Dermis microvascular lymphatic vessel endothelial cell (primary cell): ENCODE measurements at regions not wholly inside any gene's neighbourhood (a gene's known extent, or its start where the extent isn't known, plus 50 kb on each side); places are given as distances from the start of the nearest gene placed in this dataset.

ENCODE experiments used
- DNase-seq, 2 donors: peaks; one replicate each; pipeline versions ENCODE4 v3.0.0 to v3.0.0-alpha.2; 2010; ENCODE audit warnings: low read depth in 2 of 2

- no peak for DNase-seq
Measured at GRCh38 chr4:62901101-62901500, 1508.1 kb downstream of the TECRL start.

GRCh38 chr4:62899646-62900364, 1509.4 kb downstream of the TECRL start:
- no peak for DNase-seq

GRCh38 chr4:62898115-62898514, 1511.1 kb downstream of the TECRL start:
- no peak for DNase-seq

GRCh38 chr4:62896721-62897120, 1512.5 kb downstream of the TECRL start:
- DNase-seq = no peak

GRCh38 chr4:62881901-62882300, 1527.3 kb downstream of the TECRL start:
- DNase-seq = no peak

- DNase-seq = no peak
Measured at GRCh38 chr4:62881210-62881609, 1528.0 kb downstream of the TECRL start.

GRCh38 chr4:62872856-62873255, 1536.4 kb downstream of the TECRL start:
- DNase-seq = no peak

GRCh38 chr4:62871078-62871477, 1538.2 kb downstream of the TECRL start:
- DNase-seq = no peak

GRCh38 chr4:62870451-62870850, 1538.8 kb downstream of the TECRL start:
- DNase-seq = no peak

- DNase-seq = no peak
Measured at GRCh38 chr4:62865261-62865660, 1544.0 kb downstream of the TECRL start.

GRCh38 chr4:62849696-62850095, 1559.6 kb downstream of the TECRL start:
- no peak for DNase-seq

- no peak for DNase-seq
Measured at GRCh38 chr4:62835631-62836030, 1573.6 kb downstream of the TECRL start.

GRCh38 chr4:62822306-62822705, 1586.9 kb downstream of the TECRL start:
- no peak for DNase-seq

GRCh38 chr4:62816566-62816965, 1592.7 kb downstream of the TECRL start:
- no peak for DNase-seq

- no peak for DNase-seq
Measured at GRCh38 chr4:62814510-62815047, 1594.7 kb downstream of the TECRL start.

GRCh38 chr4:62806816-62807215, 1602.4 kb downstream of the TECRL start:
- no peak for DNase-seq

GRCh38 chr4:62804075-62804474, 1603.9 kb downstream of the ADGRL3 start:
- no peak for DNase-seq

GRCh38 chr4:62797221-62797620, 1597.1 kb downstream of the ADGRL3 start:
- no peak for DNase-seq

- no peak for DNase-seq
Measured at GRCh38 chr4:62791386-62791785, 1591.3 kb downstream of the ADGRL3 start.

GRCh38 chr4:62771983-62772557, 1571.9 kb downstream of the ADGRL3 start:
- no peak for DNase-seq

GRCh38 chr4:62740296-62740695, 1540.2 kb downstream of the ADGRL3 start:
- DNase-seq = no peak

GRCh38 chr4:62717154-62717553, 1517.0 kb downstream of the ADGRL3 start:
- no peak for DNase-seq

GRCh38 chr4:62711575-62711974, 1511.4 kb downstream of the ADGRL3 start:
- no peak for DNase-seq
